C4-2B (cell line): ENCODE measurements at regions not wholly inside any gene's neighbourhood (a gene's known extent, or its start where the extent isn't known, plus 50 kb on each side); places are given as distances from the start of the nearest gene placed in this dataset.

ENCODE experiments used
- ZFX ChIP-seq: fragments of 450-650 bp; IDR thresholded peaks from 2 replicates; pipeline ENCODE4 v1.6.1; 2017
- TF ChIP-seq, protein P1 (sequence below): fragments of 450-650 bp; conservative IDR thresholded peaks from 2 replicates; pipeline ENCODE4 v1.5.1; 2017; ENCODE audit warnings: mild to moderate bottlenecking

DNA sequence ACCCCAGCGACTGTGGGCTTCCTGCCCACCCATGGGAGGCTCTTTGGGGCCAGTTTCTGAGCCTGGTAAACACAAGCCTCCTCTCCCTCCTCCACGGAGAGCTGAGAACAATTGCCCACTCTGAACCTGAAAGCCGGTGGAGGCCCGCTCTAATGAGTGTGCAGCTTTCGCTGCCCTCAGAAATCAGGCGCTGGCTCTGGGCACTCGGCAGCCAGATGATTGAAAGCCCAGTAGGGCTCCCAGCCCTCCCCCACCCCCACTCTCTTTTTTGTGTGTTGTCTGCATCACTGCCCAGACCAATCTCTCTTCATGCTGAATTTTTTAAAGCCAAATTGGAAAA lies 438.9 kb downstream of the RPS24 start:
- TF ChIP-seq, protein P1, sequence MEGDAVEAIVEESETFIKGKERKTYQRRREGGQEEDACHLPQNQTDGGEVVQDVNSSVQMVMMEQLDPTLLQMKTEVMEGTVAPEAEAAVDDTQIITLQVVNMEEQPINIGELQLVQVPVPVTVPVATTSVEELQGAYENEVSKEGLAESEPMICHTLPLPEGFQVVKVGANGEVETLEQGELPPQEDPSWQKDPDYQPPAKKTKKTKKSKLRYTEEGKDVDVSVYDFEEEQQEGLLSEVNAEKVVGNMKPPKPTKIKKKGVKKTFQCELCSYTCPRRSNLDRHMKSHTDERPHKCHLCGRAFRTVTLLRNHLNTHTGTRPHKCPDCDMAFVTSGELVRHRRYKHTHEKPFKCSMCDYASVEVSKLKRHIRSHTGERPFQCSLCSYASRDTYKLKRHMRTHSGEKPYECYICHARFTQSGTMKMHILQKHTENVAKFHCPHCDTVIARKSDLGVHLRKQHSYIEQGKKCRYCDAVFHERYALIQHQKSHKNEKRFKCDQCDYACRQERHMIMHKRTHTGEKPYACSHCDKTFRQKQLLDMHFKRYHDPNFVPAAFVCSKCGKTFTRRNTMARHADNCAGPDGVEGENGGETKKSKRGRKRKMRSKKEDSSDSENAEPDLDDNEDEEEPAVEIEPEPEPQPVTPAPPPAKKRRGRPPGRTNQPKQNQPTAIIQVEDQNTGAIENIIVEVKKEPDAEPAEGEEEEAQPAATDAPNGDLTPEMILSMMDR = no peak
- no peak for TF ChIP-seq ZFX
